Skeletal muscle cell (primary cell): ENCODE measurements at regions not wholly inside any gene's neighbourhood (a gene's known extent, or its start where the extent isn't known, plus 50 kb on each side); places are given as distances from the start of the nearest gene placed in this dataset.

Experiments
- DNase-seq: peaks from one replicate; pipeline ENCODE4 v3.0.0-alpha.2; 2010; ENCODE audit warnings: low read depth
- H3K4me3 ChIP-seq: 2 replicates; pipeline ENCODE4 v1.5.1; 2011; ENCODE audit warnings: low read depth, mild to moderate bottlenecking, control low read depth, low read length, moderate library complexity

DNA sequence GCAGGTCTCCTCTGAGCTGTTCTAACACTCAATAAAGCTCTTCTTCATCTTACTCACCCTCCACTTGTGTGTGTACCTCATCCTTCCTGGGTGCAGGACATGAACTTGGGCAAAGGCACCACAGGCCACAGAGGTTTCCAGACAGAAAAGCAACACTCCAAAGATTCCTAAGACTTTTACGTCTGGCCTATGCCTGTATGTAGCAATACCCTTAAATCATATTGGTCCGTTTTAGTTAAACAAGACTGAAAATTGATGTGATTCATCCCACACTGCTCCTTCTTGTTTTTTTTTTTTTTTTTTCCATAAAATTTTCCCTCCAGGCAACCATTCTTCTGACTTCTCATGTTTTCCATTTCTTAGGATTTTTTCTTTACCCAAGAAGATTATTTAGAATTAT, 404.3 kb downstream of the PID1 start:
- DNase-seq: no peak
- no peak overlapping the region for H3K4me3 ChIP-seq

DNA sequence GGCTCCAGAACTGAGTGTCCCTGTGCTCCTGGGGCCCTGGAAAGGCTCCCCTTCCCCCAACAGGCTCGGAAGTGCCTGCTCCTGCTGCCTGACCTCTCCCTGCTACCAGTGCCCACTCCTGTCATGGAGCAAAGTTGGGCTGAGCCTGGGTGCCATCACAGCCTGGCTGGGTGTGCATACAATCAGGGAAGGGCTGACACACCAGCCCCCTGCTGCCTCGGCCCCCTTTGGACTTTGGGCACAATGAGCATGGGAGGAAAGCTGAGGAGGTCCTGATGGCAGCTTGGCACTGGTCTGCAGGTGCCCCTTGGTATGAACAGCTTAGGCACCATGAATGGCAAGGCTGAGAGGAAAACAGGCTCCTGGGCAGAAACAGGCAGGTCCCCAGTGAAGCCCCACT, 405.0 kb downstream of the PID1 start:
- no peak overlapping the region for H3K4me3 ChIP-seq
- DNase-seq: no peak

DNA sequence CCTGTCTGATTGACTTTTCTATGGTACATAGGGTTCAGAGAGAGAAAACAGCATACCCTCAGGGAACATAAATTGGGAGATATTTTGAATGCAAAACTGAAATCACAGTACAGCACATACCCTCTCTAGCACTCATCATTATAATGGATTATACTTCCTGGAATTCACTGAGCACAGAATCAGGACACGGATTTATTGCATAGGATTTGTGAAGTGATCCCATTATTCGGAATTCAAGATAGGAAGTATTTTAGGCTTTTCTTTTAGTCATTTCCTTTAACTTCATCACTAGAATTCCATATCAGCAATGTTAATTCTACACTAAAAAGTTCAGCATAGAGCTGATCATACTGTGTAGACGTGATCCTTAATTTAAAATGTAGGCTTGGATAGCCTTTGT, 407.0 kb downstream of the PID1 start:
- H3K4me3 ChIP-seq: no peak overlapping the region
- DNase-seq: no peak

DNA sequence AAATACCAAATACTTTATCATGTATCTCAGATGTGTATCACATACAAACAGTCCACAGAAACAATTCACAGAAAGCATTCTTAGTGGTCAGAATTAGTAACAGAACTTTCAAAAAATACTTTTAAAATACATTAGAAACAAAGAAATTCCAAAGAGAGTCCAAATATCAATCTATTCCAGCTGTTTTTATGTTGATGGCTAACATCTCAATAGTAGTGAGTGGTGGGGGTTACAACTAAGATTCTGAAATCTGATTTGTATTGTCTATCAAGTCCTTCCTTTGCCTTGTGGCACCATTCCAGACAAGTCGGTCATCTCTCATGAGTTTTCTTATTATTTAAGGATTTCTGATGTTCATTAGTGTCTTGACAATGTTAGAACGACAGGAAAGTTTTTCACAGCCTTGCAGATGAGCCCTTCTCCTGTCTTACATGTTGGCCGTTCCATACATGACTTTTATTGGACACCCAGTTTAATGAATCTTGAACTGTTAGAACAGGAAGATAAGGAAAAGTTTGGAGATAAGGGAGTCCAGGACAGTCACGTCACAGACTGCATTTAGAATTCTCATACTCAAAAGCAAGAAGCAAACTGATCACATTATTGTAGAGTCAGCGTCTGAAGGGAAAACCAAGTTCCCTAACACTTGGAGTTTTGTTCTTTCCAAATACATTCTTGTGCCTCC, 410.3 kb downstream of the PID1 start:
- no peak overlapping the region for H3K4me3 ChIP-seq
- no peak for DNase-seq

DNA sequence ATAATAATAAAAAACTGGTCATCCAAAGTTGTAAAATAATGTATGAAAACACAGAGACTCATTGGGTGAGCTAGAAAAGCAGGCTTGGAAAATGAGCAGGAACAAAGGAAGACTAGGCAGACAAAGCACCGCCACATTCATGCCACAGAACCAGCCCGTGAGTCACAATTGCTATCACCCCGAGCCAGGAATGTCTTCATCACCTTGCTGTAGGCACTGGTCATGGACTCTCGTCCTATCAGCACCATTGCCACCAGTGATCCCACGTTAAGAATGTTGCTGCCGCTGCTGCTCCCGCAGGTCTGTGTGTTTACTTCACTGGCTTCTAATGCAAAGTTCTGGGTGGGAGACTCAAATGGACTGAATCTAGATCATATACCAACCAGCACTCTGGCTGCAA, 417.9 kb downstream of the PID1 start:
- DNase-seq: no peak
- no peak overlapping the region for H3K4me3 ChIP-seq

DNA sequence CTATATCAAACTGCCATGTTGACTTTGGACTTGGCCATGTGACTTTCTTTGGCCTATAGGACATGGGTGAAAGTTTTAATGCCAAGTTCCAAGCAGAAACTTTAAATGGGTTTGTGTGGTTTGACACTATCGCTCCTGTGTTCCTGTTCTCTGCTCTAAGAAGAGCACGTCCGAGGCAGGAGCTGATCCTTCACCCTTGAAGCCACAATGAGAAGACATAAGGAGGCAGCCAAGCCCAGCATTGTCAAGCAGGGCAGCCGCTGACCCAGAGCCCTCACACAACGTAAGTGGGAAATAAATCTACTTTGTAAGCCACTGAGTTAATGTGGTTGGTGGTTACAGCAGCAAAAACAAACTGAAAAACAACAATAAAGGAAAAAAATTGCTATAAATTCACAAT, 422.4 kb downstream of the PID1 start:
- DNase-seq: no peak
- no peak overlapping the region for H3K4me3 ChIP-seq

DNA sequence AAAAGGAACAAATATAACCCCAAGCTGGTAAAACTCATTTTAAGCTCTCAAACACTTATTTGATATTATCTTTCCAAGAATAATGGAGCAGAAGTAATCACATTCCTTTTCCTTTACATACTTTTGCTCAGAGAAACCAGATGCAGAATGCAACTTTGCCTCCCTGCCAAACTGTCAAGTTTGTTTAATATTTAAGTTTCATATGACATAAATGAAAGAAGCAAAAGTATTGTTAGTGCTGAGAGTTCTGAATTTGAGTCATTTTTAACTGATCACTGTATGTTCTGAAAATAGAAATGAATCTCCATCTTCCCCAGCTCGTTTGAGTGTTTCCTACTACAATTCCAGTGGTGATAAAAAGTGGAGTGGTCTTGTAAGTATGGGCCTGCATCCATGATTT, 423.4 kb downstream of the PID1 start:
- no peak for DNase-seq
- H3K4me3 ChIP-seq: no peak overlapping the region

DNA sequence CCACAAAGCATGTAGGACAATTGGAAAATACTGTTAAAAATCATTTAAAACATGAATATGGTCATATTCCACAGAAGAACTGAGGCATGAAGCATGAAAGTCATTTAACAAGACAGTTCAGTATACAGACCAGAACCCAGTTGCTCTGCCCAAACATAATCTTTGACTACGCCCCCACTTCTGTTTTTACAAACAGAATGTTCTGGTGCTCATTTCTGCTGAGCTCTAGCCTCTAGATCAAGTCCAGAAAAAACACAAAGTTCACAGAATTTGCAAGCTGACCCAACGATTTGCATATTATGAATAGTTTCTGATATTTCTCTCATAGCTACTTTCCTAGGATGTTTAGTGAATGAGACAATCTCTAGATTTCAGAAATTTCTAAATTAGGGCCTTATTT, 424.9 kb downstream of the PID1 start:
- no peak overlapping the region for H3K4me3 ChIP-seq
- no peak for DNase-seq

DNA sequence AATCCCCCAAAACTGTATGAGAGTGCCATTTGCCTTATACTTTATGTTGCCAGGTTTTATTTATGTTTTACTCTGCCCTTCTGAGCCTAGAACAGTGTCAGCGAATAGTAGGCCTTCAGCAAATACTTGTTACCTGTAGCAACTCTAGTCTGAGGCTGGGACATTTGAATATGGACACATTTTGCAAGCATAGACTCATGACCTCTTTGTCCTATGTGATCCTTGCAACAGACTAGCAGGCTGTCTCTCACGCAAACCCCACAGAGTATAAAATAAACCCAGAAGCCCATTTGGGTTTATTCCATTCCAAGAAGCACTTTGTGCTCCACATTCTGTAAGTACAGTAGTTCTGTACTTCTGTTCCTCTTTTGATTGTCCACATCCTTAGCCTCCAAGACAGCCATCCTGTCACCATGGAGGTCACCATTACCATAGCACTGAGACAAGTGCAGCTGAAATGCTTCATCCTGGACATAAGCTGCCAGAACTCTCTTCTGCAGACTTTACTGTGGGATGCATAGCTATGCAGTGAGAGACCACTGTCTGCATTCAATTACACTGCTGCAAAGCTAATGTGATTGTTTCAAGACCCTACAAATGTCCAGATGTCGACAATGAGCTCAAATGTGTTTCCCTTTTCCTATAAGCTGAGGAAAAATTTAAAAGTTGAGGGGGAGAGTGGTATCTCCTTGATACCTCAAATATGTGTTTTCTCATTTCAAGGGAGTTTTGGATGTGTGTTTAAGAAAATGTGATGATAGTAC, 425.7 kb downstream of the PID1 start:
- no peak for DNase-seq

DNA sequence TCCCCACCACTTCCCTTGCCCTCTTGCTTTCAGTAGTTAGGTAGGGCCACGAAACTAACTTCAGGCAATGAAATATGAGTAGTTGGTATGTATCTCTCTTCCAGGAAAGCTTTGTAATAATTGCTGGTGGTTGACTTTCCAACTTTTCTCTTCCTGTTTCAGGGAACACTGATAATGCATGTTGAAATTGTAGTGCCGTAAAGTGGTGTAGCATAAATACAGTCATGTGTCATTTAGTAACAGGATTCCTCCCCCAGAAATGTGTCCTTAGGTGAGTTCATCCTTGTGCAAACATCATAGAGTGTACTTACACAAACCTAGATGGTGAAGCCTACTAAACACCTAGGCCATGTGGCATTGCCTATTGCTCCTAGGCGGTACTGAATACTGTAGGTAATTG, 429.2 kb downstream of the PID1 start:
- DNase-seq: peak; percentile 38

More for the DNA sequence above, 425.7 kb downstream of the PID1 start:
- no peak overlapping the region for H3K4me3 ChIP-seq

DNA sequence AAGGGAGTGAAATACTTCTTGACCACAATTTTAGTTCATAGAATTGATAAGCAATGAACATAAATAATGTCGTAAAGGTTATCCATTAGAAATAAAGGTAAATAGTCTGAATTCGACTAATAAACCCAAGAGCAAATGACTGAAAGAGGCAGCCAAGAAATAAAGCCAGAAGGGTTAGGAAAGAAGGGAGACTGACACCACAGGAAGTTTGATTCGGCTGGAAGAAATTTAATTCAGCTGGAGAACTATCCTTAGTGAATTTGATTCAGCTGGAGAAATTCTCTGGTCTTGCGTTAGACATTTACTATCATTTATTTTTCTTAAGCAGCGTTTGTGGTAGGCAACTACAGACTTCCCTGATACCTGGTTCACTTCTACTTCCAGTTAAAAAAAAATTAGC, 429.6 kb downstream of the PID1 start:
- DNase-seq: no peak
- no peak overlapping the region for H3K4me3 ChIP-seq

More for the DNA sequence above, 429.2 kb downstream of the PID1 start:
- no peak overlapping the region for H3K4me3 ChIP-seq

DNA sequence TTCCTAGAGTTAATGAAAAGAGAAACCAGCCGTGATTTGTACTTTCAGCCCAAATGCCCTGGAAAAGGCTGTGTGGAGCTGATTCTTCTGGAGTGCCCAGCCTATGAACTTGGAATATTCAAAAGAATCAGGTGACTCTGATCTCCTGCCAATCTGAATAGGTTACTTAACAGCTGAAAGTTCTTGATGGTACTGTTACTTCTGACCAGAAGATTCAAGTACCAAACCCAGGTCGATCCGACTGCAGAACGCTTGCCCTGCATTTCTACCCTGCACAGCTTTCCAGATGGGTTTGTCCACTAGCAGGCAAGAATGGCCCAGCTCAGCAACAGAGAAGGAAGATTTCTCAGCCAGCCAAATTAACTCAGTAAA, 430.4 kb downstream of the PID1 start:
- no peak overlapping the region for H3K4me3 ChIP-seq
- DNase-seq: no peak

DNA sequence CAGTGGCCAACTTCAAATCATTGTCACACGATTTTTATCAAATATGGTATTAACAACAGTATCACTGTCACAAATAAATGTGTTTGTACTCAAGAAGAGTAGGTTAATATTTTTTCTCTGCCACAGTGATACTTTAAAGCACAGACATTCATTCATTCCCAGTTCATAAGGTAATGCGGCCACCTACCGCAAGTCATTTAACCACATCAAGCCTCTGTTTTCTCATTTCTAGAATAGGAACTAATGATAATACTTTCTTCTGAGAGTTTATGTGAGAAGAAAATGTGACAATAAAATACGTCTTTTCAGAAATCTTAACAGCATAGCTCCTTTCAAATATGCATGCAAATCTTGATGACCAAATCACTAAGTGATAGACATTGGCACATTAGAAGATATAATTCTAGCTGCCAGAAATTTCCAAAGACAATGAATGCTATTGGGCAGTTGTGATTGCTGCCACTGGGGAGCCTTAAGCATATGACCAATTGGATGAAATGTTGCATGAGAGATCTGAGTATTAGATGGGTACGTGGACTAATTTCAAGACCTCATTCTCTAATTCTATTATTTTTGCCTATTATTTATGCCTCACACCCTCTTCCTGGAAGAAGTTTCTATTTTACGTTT, 430.9 kb downstream of the PID1 start:
- H3K4me3 ChIP-seq: no peak overlapping the region
- DNase-seq: no peak

DNA sequence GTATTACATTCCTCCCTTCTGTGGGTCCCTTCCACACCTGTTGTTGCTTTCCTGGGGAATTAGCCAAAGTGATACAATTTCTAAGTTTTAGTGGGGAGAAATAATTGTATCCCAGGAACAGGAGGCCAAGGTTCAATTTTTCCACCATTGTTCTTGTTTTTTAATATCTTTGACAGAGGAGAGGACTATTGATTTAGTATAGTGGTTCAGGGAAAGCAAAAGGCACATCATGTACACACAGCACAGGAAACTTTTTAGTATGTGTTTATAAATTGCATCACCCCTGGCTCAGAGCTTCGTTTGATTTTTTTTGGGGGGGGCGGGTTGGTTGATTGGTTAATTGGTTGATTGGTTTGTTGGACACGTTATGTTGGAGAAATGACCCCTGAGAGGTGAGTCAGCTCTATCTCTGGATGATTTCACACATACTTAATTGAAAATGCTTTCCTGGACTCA, 431.6 kb downstream of the PID1 start:
- DNase-seq: no peak
- H3K4me3 ChIP-seq: no peak overlapping the region

DNA sequence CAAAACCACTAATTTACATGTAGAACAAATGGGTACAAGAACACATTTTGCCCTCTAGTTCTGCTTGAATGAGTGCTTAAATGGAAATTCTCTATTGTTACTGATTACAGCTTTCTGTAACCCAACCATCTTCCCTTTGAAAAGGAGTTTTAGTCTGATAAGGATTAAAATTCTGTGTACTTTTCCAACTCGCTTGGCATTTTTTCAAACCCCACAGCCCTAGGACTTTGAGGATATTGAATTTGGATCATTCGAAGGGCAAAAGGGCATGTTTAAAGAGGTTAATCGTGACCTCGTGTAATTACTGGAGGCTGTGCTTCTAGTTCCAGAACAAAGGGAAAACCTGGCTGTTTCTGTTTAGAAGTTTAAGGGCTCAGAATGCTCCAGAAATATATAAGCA, 432.3 kb downstream of the PID1 start:
- DNase-seq: no peak
- no peak overlapping the region for H3K4me3 ChIP-seq

DNA sequence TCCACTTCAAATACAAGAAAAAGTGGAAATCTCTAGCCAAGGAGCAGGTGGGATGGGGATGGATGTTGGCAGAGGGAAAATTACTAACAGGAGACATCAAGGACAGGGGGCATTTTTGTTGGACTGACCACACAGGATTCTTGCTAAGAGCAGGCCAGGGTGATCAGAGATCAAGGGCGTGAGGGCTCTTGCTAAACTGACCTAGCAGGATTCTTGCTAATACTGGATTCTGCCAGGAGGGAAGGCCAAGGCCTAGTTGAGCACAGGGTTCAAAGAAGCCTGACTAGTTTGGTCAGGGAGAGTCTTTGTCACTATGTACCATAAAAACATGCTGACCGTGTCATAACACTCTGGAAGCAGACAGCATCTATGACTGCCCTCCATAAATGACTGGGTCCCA, 442.7 kb downstream of the PID1 start:
- no peak for DNase-seq
- H3K4me3 ChIP-seq: no peak overlapping the region

DNA sequence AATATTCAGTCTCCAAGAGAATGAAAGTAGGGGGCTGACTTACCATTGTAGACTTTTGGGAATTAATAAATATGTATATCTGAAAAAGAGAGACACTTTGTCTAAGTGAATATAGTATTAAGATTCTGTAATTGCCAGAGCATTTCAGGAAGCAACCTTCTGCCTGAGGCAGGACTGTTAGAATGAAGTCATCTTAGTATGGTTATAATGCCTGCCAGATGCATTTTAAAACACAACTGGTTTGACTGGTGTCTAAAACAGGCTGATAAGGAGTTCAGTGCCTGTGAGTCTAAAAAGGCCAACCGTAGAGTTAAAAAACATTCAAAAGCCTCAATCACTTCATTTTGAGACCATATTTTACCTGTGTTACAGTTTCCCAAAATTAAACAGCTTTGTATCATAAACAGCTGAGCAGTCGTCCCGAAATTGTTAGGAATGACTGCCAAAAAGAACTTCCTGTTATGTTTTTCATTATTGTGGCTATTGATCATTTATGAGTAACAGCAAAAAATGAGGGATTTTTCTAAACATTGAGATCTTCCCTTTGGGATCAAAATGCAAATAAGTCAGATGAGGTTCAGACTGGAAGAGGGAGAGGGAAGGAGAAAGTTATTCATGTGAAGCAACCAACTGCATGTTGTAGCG, 443.9 kb downstream of the PID1 start:
- no peak for DNase-seq
- no peak overlapping the region for H3K4me3 ChIP-seq

DNA sequence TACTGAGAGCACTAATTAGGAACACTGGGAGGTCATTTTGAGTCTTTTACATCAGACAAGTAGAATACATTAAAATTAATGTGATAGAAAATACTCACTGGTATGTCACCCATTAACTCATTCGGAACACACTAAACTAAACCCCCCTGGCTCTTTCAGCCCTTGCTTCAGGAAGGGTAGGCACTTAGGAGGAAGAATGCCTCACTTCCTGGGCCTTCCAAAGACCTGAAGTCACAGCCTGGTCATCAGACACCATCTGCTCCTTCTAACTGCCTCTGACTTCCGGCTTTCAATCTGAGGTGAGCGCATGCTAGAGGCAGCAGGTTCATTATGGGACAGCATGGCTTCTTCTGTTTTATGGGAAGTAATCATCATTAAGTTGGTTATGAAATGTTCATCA, 451.4 kb downstream of the PID1 start:
- no peak overlapping the region for H3K4me3 ChIP-seq
- no peak for DNase-seq

DNA sequence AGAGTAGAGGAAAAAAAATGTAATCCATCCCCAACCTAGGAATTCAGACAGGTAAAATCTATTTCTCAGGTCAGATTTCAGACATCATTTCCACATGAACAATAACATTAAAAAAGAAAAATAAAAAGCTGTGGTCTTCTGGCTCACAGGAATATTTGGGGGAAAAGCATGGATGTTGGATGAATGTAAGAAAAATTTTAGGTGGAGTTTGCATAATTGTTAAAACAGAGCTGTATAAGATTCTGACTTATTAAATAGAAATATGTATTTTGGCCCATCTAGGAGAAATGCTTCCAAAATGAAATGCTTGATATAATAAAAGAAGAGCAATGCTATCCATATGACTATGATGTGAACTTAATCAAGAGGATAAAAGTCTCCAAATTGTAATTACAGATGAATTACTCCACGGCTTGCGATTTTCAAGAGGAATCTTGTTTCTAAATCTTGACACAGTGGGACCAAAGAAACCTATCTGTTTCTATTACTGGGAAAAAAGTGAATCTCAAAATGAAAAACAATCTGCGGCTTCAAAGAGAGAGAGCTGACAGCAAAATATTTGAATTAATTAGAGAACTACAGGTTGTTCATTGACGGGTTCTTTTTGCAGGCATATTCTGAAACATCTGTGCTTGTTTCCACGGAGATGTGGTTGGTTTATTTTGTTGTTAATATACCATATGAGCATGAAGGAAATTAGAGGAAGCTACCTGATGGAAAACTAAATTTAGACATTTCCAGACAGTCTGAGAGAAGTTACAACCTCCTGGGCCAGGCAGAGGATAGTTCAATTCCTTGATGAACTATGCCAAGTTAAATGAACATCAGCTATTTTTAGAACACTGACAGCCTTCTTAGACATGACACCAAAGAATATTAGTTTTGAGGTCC, 468.7 kb downstream of the PID1 start:
- no peak overlapping the region for H3K4me3 ChIP-seq
- DNase-seq: no peak
